ENCODE measurements at regions not wholly inside any gene's neighbourhood (a gene's known extent, or its start where the extent isn't known, plus 50 kb on each side); places are given as distances from the start of the nearest gene placed in this dataset.

DNA sequence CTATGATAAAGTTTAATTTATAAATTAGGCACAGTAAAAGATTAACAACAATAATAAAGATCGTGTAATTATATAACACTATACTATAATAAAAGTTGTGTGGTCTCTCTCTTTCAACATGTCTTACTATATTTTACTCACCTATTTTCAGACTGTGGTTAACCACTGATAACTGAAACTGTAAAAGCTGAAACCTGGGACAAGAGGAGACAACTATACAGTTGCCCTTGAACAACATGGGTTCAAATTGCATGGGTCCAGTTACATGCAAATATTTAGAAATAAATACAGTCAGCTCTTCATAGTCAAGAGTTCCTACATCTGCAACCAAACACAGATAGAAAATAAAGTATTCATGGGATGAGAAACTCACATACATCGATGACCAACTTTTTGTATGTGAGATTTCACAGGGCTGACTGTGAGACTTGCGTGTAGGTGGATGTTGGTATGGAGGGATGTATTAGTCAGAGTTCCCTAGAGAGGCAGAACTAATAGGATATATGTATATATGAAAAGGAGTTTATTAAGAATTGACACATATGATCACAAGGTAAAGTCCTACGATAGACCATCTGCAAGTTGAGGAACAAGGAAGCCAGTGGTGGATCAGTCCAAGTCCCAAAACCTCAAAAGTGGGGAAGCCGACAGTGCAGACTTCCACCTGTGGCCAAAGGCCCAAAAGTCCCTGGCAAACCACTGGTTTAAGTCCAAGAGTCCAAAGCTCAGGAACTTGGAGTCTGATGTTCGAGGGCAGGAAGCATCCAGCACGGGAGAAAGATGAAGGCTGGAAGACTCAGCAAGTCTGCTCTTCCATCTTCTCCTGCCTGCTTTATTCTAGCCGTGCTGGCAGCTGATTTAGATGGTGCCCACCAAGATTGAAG, 359.5 kb downstream of the INSC start:
- TF ChIP-seq, protein P1, sequence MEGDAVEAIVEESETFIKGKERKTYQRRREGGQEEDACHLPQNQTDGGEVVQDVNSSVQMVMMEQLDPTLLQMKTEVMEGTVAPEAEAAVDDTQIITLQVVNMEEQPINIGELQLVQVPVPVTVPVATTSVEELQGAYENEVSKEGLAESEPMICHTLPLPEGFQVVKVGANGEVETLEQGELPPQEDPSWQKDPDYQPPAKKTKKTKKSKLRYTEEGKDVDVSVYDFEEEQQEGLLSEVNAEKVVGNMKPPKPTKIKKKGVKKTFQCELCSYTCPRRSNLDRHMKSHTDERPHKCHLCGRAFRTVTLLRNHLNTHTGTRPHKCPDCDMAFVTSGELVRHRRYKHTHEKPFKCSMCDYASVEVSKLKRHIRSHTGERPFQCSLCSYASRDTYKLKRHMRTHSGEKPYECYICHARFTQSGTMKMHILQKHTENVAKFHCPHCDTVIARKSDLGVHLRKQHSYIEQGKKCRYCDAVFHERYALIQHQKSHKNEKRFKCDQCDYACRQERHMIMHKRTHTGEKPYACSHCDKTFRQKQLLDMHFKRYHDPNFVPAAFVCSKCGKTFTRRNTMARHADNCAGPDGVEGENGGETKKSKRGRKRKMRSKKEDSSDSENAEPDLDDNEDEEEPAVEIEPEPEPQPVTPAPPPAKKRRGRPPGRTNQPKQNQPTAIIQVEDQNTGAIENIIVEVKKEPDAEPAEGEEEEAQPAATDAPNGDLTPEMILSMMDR (conservative IDR thresholded peaks at IDR 0.05) = no peak
- Mint-ChIP-seq H3K9me3 (no peaks in the 10 kb centered on the region), H3K27ac (no peak overlapping the region), H3K4me3 (no peak overlapping the region), H3K27me3 (ENCODE audit: insufficient read depth) (peaks cover 2% of the 10 kb centered on the region), H3K4me1 (peaks cover 16% of the 10 kb centered on the region), H3K36me3 (ENCODE audit: low read depth) (no peaks in the 10 kb centered on the region)
- H3K9me3 ChIP-seq (ENCODE audit: control insufficient read depth, low read length) = no peaks in the 10 kb centered on the region
- WGBS, 2 experiments (ENCODE audit: insufficient coverage in 1 of 2, insufficient read length in 1 of 2) = 94 to 95% methylated on average over 7 of the region's 8 CpGs
- no peaks in the 10 kb centered on the region for H3K36me3 ChIP-seq (ENCODE audit: control insufficient read depth, insufficient read depth, low read length)
- no peak overlapping the region for H3K9ac ChIP-seq (ENCODE audit: extremely low read depth, low read length, poor library complexity, severe bottlenecking)
- no peak overlapping the region for H3K27ac ChIP-seq (ENCODE audit: low read depth, low read length)
- H3K4me1 ChIP-seq (ENCODE audit: control insufficient read depth, insufficient read depth, low read length) = no peaks in the 10 kb centered on the region
- H3K27me3 ChIP-seq (ENCODE audit: control insufficient read depth, insufficient read depth, low read length, poor library complexity, severe bottlenecking) = no peaks in the 10 kb centered on the region
- DNase-seq = no peak
- H3K4me3 ChIP-seq (ENCODE audit: low read length) = no peak overlapping the region

- Mint-ChIP-seq H3K4me3 (no peak overlapping the region), H3K36me3 (ENCODE audit: low read depth) (no peaks in the 10 kb centered on the region)
These were observed 361.7 kb downstream of the INSC start for GRCh38 chr11:15476371-15476917.

GRCh38 chr11:15481871-15482270, 367.1 kb downstream of the INSC start:
- TF ChIP-seq, protein P1 (conservative IDR thresholded peaks at IDR 0.05) = no peak
- peaks cover 15% of the 10 kb centered on the region for H3K4me1 Mint-ChIP-seq
- Histone ChIP-seq H3K27ac (ENCODE audit: low read depth, low read length) (no peak overlapping the region), H3K9ac (ENCODE audit: extremely low read depth, low read length, poor library complexity, severe bottlenecking) (no peak overlapping the region), H3K36me3 (ENCODE audit: control insufficient read depth, insufficient read depth, low read length) (no peaks in the 10 kb centered on the region), H3K4me1 (ENCODE audit: control insufficient read depth, insufficient read depth, low read length) (peaks cover 8% of the 10 kb centered on the region), H3K4me3 (ENCODE audit: low read length) (no peak overlapping the region), H3K27me3 (ENCODE audit: control insufficient read depth, insufficient read depth, low read length, poor library complexity, severe bottlenecking) (no peaks in the 10 kb centered on the region), H3K9me3 (ENCODE audit: control insufficient read depth, low read length) (no peaks in the 10 kb centered on the region)
- H3K9me3 Mint-ChIP-seq = no peaks in the 10 kb centered on the region
- no peak overlapping the region for H3K27ac Mint-ChIP-seq
- peaks cover 3% of the 10 kb centered on the region for H3K27me3 Mint-ChIP-seq (ENCODE audit: insufficient read depth)
- H3K36me3 Mint-ChIP-seq (ENCODE audit: low read depth) = no peaks in the 10 kb centered on the region
- no peak overlapping the region for H3K4me3 Mint-ChIP-seq
- WGBS, 2 experiments (ENCODE audit: insufficient coverage in 1 of 2, insufficient read length in 1 of 2) = 79 to 100% methylated on average over 2 of the region's 2 CpGs
- no peak for DNase-seq

More at GRCh38 chr11:15476371-15476917, 361.7 kb downstream of the INSC start:
- Mint-ChIP-seq H3K27me3 (ENCODE audit: insufficient read depth) (peaks cover 2% of the 10 kb centered on the region), H3K9me3 (no peaks in the 10 kb centered on the region), H3K4me1 (peaks cover 18% of the 10 kb centered on the region), H3K27ac (no peak overlapping the region)
- H3K9me3 ChIP-seq (ENCODE audit: control insufficient read depth, low read length) = no peaks in the 10 kb centered on the region
- WGBS, 2 experiments (ENCODE audit: insufficient coverage in 1 of 2, insufficient read length in 1 of 2) = 90% methylated on average over 4 to 5 of the region's 5 CpGs
- H3K27ac ChIP-seq (ENCODE audit: low read depth, low read length) = no peak overlapping the region
- no peak overlapping the region for H3K4me3 ChIP-seq (ENCODE audit: low read length)
- H3K36me3 ChIP-seq (ENCODE audit: control insufficient read depth, insufficient read depth, low read length) = no peaks in the 10 kb centered on the region
- DNase-seq = no peak
- no peak overlapping the region for H3K9ac ChIP-seq (ENCODE audit: extremely low read depth, low read length, poor library complexity, severe bottlenecking)
- TF ChIP-seq, protein P1 (conservative IDR thresholded peaks at IDR 0.05) = no peak
- H3K4me1 ChIP-seq (ENCODE audit: control insufficient read depth, insufficient read depth, low read length) = peaks cover 4% of the 10 kb centered on the region
- H3K27me3 ChIP-seq (ENCODE audit: control insufficient read depth, insufficient read depth, low read length, poor library complexity, severe bottlenecking) = no peaks in the 10 kb centered on the region

All from endodermal cell (in vitro differentiated cells).